ENCODE measurements at regions not wholly inside any gene's neighbourhood (a gene's known extent, or its start where the extent isn't known, plus 50 kb on each side); places are given as distances from the start of the nearest gene placed in this dataset.

- no peak for TF ChIP-seq CTCF (IDR thresholded peaks at IDR 0.05)
- no peak for TF ChIP-seq POLR2A (IDR thresholded peaks at IDR 0.05)
Measured at GRCh38 chr12:93104535-93104934, 175.4 kb upstream of the EEA1 start.

Measured in Peyer's patch (tissue), 4 donors.